GM23338 (cell line): ENCODE measurements at regions not wholly inside any gene's neighbourhood (a gene's known extent, or its start where the extent isn't known, plus 50 kb on each side); places are given as distances from the start of the nearest gene placed in this dataset.

Source experiments
- EZH2 ChIP-seq: fragments of 200-600 bp; sonication (generic); IDR thresholded peaks from one replicate; pipeline ENCODE4 v1.8.0; 2017; ENCODE audit warnings: antibody characterized with exemption, mild to moderate bottlenecking, low read depth; ENCODE audit not compliant: unreplicated experiment
- JUNB ChIP-seq: IDR thresholded peaks from one replicate; pipeline ENCODE4 v1.6.1; 2016; ENCODE audit warnings: antibody characterized with exemption; ENCODE audit not compliant: unreplicated experiment
- POLR2AphosphoS5 ChIP-seq: IDR thresholded peaks from 2 replicates; pipeline ENCODE4 v1.6.1; 2016; ENCODE audit warnings: antibody characterized with exemption, low read depth
- STAT1 ChIP-seq: IDR thresholded peaks from one replicate; pipeline ENCODE4 v1.6.1; 2016; ENCODE audit warnings: antibody characterized with exemption; ENCODE audit not compliant: unreplicated experiment
- TF ChIP-seq, protein P1 (sequence below), 2 experiments: fragments of 200-600 bp in 1 of 2; sonication (generic) in 1 of 2; conservative IDR thresholded peaks; 2 replicates each; pipeline versions ENCODE4 v1.5.1 to v1.6.1; 2016 to 2017; ENCODE audit warnings: antibody characterized with exemption in 2 of 2, low read depth in 2 of 2, mild to moderate bottlenecking in 2 of 2, moderate library complexity in 1 of 2
- TF ChIP-seq, protein P2 (sequence below): IDR thresholded peaks from one replicate; pipeline ENCODE4 v1.6.1; 2018; ENCODE audit warnings: antibody characterized with exemption; ENCODE audit not compliant: unreplicated experiment

DNA sequence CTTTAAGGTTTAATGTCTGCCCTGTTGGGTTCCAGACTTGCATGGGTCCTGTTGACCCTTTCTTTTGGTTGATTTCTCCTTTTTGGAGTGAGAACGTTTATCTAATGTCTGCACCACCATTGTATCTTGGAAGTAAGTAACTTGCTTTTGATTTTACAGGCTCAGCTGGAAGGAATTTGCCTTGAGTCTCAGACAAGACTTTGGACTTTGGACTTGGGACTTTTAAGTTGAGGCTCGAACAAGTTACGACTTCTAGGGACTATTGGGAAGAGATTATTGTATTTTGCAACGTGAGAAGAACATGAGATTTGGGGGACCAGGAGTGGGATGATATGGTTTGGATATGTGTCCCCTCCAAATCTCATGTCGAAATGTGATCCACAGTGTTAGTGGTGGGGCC is 267.7 kb downstream of the GLI2 start:
- TF ChIP-seq, protein P1, sequence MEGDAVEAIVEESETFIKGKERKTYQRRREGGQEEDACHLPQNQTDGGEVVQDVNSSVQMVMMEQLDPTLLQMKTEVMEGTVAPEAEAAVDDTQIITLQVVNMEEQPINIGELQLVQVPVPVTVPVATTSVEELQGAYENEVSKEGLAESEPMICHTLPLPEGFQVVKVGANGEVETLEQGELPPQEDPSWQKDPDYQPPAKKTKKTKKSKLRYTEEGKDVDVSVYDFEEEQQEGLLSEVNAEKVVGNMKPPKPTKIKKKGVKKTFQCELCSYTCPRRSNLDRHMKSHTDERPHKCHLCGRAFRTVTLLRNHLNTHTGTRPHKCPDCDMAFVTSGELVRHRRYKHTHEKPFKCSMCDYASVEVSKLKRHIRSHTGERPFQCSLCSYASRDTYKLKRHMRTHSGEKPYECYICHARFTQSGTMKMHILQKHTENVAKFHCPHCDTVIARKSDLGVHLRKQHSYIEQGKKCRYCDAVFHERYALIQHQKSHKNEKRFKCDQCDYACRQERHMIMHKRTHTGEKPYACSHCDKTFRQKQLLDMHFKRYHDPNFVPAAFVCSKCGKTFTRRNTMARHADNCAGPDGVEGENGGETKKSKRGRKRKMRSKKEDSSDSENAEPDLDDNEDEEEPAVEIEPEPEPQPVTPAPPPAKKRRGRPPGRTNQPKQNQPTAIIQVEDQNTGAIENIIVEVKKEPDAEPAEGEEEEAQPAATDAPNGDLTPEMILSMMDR (conservative IDR thresholded peaks at IDR 0.05; ENCODE audit: low read depth in 2 of 2): no peak
- TF ChIP-seq JUNB (no peak), EZH2 (no peak), POLR2AphosphoS5 (no peak), STAT1 (no peak)
- TF ChIP-seq, protein P2, sequence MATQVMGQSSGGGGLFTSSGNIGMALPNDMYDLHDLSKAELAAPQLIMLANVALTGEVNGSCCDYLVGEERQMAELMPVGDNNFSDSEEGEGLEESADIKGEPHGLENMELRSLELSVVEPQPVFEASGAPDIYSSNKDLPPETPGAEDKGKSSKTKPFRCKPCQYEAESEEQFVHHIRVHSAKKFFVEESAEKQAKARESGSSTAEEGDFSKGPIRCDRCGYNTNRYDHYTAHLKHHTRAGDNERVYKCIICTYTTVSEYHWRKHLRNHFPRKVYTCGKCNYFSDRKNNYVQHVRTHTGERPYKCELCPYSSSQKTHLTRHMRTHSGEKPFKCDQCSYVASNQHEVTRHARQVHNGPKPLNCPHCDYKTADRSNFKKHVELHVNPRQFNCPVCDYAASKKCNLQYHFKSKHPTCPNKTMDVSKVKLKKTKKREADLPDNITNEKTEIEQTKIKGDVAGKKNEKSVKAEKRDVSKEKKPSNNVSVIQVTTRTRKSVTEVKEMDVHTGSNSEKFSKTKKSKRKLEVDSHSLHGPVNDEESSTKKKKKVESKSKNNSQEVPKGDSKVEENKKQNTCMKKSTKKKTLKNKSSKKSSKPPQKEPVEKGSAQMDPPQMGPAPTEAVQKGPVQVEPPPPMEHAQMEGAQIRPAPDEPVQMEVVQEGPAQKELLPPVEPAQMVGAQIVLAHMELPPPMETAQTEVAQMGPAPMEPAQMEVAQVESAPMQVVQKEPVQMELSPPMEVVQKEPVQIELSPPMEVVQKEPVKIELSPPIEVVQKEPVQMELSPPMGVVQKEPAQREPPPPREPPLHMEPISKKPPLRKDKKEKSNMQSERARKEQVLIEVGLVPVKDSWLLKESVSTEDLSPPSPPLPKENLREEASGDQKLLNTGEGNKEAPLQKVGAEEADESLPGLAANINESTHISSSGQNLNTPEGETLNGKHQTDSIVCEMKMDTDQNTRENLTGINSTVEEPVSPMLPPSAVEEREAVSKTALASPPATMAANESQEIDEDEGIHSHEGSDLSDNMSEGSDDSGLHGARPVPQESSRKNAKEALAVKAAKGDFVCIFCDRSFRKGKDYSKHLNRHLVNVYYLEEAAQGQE: no peak
